ENCODE measurements at regions not wholly inside any gene's neighbourhood (a gene's known extent, or its start where the extent isn't known, plus 50 kb on each side); places are given as distances from the start of the nearest gene placed in this dataset.

GRCh38 chr3:101074518-101074917 lies 81.3 kb upstream of the ABI3BP start:
- TF ChIP-seq CTCF (IDR thresholded peaks at IDR 0.05; ENCODE audit: low read length), result no peak
- no peak for TF ChIP-seq EZH2 (IDR thresholded peaks at IDR 0.05; ENCODE audit: borderline replicate concordance, low read length)
- Histone ChIP-seq H3F3A (ENCODE audit: insufficient read depth, low read length) (no peaks in the 10 kb centered on the region), H2AFZ (ENCODE audit: low read length) (no peak overlapping the region), H3K27ac (ENCODE audit: low read depth, low read length, poor library complexity, severe bottlenecking) (no peak overlapping the region), H3K36me3 (ENCODE audit: insufficient read depth, low read length) (no peaks in the 10 kb centered on the region), H3K27me3 (ENCODE audit: insufficient read depth, low read length) (no peaks in the 10 kb centered on the region), H3K4me1 (ENCODE audit: insufficient read depth, low read length, severe bottlenecking) (no peaks in the 10 kb centered on the region), H3K9me3 (ENCODE audit: low read length) (no peaks in the 10 kb centered on the region), H4K20me1 (ENCODE audit: insufficient read depth, low read length) (no peaks in the 10 kb centered on the region), H3K4me2 (ENCODE audit: low read length) (no peak overlapping the region), H3K9ac (ENCODE audit: low read length) (no peak overlapping the region), H3K4me3 (ENCODE audit: low read depth, low read length, poor library complexity, severe bottlenecking) (no peak overlapping the region), H3K79me2 (ENCODE audit: insufficient read depth, low read length) (no peaks in the 10 kb centered on the region), H3K9me2 (ENCODE audit: low read depth, low read length) (no peaks in the 10 kb centered on the region)

GRCh38 chr3:101072300-101072699 lies 79.1 kb upstream of the ABI3BP start:
- Histone ChIP-seq H3F3A (ENCODE audit: insufficient read depth, low read length) (no peaks in the 10 kb centered on the region), H3K27me3 (ENCODE audit: insufficient read depth, low read length) (no peaks in the 10 kb centered on the region), H2AFZ (ENCODE audit: low read length) (no peak overlapping the region), H3K9ac (ENCODE audit: low read length) (no peak overlapping the region), H3K27ac (ENCODE audit: low read depth, low read length, poor library complexity, severe bottlenecking) (no peak overlapping the region), H3K9me3 (ENCODE audit: low read length) (no peaks in the 10 kb centered on the region), H3K36me3 (ENCODE audit: insufficient read depth, low read length) (no peaks in the 10 kb centered on the region), H3K4me2 (ENCODE audit: low read length) (no peak overlapping the region), H3K79me2 (ENCODE audit: insufficient read depth, low read length) (no peaks in the 10 kb centered on the region), H4K20me1 (ENCODE audit: insufficient read depth, low read length) (no peaks in the 10 kb centered on the region), H3K9me2 (ENCODE audit: low read depth, low read length) (no peaks in the 10 kb centered on the region), H3K4me1 (ENCODE audit: insufficient read depth, low read length, severe bottlenecking) (no peaks in the 10 kb centered on the region), H3K4me3 (ENCODE audit: low read depth, low read length, poor library complexity, severe bottlenecking) (no peak overlapping the region)
- no peak for TF ChIP-seq CTCF (IDR thresholded peaks at IDR 0.05; ENCODE audit: low read length)
- TF ChIP-seq EZH2 (IDR thresholded peaks at IDR 0.05; ENCODE audit: borderline replicate concordance, low read length), result no peak

- H2AFZ ChIP-seq (ENCODE audit: low read length), result no peak overlapping the region
- no peak overlapping the region for H3K27ac ChIP-seq (ENCODE audit: low read depth, low read length, poor library complexity, severe bottlenecking)
- H3K27me3 ChIP-seq (ENCODE audit: insufficient read depth, low read length), result no peaks in the 10 kb centered on the region
- no peak overlapping the region for H3K9ac ChIP-seq (ENCODE audit: low read length)
- no peaks in the 10 kb centered on the region for H3F3A ChIP-seq (ENCODE audit: insufficient read depth, low read length)
- H3K4me2 ChIP-seq (ENCODE audit: low read length), result no peak overlapping the region
- H3K79me2 ChIP-seq (ENCODE audit: insufficient read depth, low read length), result no peaks in the 10 kb centered on the region
- H3K9me3 ChIP-seq (ENCODE audit: low read length), result no peaks in the 10 kb centered on the region
- H3K9me2 ChIP-seq (ENCODE audit: low read depth, low read length), result no peaks in the 10 kb centered on the region
- H3K36me3 ChIP-seq (ENCODE audit: insufficient read depth, low read length), result no peaks in the 10 kb centered on the region
- H4K20me1 ChIP-seq (ENCODE audit: insufficient read depth, low read length), result no peaks in the 10 kb centered on the region
- TF ChIP-seq EZH2 (IDR thresholded peaks at IDR 0.05; ENCODE audit: borderline replicate concordance, low read length) (no peak), CTCF (IDR thresholded peaks at IDR 0.05; ENCODE audit: low read length) (no peak)
- no peaks in the 10 kb centered on the region for H3K4me1 ChIP-seq (ENCODE audit: insufficient read depth, low read length, severe bottlenecking)
- no peak overlapping the region for H3K4me3 ChIP-seq (ENCODE audit: low read depth, low read length, poor library complexity, severe bottlenecking)
Measured at GRCh38 chr3:101070799-101071121, 77.5 kb upstream of the ABI3BP start.

Measured in OCI-LY1 (cell line).